ENCODE measurements at regions not wholly inside any gene's neighbourhood (a gene's known extent, or its start where the extent isn't known, plus 50 kb on each side); places are given as distances from the start of the nearest gene placed in this dataset.
"Not testable (repeated sequence)": the region's sequence is repeated elsewhere in the genome, so short reads cannot be mapped to it uniquely, and the experiment has no call there.

DNA sequence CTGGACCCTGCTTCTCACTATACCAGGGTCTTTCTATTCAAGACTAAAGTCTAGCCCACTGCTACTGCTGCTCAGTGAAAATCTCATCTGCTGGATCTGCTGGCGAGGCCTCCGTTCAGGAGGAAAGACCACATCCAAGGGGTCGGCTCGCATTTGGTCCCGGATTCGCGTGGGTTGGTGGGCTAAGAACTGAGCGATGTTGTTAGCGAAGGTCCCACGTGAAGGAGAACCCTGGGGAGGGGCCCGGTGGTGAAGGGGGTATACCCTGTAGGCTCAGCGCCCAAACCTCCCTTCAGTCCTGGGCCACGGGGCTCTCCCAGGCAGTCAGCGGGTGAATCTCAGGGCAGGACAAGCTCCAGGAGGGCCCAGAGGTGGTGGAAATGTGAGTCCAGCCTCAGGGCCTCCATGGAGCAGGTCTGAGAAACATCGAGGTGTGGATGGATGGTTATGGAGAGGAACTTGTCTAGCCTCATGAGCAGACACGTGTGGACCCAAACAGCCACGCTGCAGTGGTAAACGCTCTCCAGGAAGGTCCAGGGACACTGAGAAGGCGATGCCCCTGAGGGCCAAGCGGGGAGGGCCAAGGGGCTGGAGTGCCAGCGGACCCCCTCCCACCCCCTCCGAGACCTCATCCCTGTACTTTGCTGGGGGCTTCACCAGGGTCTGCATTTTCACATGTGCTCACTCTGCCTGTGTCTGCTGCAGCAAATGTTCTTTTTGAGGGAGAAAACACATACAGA lies 152.3 kb downstream of the CTTN start:
- H3K4me3 ChIP-seq (ENCODE audit: low read depth, low read length), result no peak overlapping the region
- peaks cover 8% of the 10 kb centered on the region for H3K4me1 ChIP-seq (ENCODE audit: control insufficient read depth, insufficient read depth, low read length)
- no peaks in the 10 kb centered on the region for H3K36me3 ChIP-seq (ENCODE audit: control insufficient read depth, insufficient read depth, low read length)
- H3K27me3 ChIP-seq (ENCODE audit: control insufficient read depth, insufficient read depth, low read length), result no peaks in the 10 kb centered on the region
- no peak overlapping the region for H3K9ac ChIP-seq (ENCODE audit: low read depth, low read length)
- H3K9me3 ChIP-seq (ENCODE audit: control insufficient read depth, insufficient read depth, low read length), result no peaks in the 10 kb centered on the region

DNA sequence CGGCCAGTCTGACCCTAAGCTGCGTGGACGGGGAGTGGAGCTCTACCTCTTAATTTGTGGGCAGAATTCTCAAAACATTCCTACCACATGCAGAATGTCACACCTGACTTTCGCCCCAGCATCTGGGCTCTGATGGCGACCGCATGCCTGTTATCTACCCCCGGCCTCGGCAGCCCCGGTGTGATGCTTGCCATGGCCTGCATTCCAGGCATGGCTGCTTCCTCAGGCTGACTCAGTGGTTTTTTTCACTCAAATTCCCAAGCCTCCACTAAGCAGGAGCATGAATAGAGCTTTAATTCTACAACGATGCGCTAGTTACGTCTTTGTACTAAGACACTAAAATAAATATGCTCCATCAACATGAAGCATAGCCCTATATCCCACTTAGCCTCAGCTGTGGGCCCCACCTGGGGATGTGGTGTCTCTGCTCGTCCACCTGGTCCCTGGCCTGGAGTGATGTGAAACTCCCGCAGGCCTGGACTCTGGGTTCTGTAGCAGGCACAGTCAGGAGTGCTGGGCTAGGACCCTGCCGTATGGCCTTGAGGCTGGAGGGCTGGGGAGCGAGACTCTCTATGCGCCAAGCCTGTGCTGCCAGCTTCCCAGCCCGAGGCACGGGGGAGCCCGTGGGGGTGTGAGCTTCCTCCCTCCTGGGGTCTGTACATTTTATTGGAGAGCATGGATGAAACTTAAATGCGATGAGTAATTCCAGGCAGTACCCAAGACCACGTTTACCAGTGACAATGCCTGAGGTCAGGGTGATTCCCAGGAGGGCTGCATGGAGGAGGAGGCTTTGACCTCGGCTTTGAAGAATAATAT lies 153.2 kb downstream of the CTTN start:
- Histone ChIP-seq H3K4me1 (ENCODE audit: control insufficient read depth, insufficient read depth, low read length) (peaks cover under 1% of the 10 kb centered on the region), H3K9ac (ENCODE audit: low read depth, low read length) (no peak overlapping the region), H3K36me3 (ENCODE audit: control insufficient read depth, insufficient read depth, low read length) (no peaks in the 10 kb centered on the region), H3K9me3 (ENCODE audit: control insufficient read depth, insufficient read depth, low read length) (no peaks in the 10 kb centered on the region), H3K27me3 (ENCODE audit: control insufficient read depth, insufficient read depth, low read length) (no peaks in the 10 kb centered on the region), H3K4me3 (ENCODE audit: low read depth, low read length) (no peak overlapping the region)

DNA sequence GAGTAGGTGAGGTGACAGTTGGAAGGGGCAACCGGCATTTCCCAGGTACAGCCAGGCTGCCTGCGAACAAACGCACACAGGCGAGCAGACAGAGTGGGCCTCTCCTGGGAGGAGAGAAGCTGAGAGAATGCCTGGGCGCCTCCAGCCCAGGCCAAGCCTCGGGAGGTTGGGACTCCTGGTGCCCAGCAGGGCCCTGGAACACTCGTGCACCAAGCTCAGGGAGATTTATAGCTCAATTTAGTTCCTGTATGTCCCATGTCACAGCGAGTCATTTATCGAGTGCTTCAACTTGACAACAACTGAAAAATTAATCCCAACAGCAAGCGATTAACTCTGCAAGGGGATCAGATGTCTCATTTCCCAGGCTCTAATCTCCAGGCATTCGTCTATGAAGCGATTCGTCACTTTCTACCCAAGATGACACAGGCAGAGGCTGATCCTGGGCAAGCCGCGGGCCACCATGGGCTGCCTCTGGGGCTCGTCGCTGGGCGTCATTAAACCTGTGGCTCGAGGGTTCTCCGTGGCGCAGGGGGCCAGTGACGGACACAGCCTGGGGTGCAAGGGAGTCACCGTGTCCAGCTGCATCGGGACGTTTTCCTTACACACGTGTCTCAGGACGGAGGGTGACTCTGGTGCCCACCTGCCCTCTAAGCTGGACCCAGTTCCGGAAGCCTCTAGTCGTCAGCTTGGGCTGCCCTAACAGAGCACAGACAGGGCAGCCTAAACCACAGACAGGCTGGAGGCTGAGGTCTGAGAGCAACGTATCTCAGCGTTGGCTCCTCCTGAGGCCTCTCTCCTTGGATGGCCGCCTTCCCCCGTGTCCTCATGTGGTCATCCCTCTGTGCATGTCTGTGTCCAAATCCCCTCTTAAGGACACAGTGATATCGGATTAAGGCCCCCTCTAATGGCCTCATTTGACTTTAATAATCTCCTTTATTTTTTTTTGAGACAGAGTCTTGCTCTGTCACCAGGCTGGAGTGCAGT lies 154.1 kb downstream of the CTTN start:
- Histone ChIP-seq H3K4me3 (ENCODE audit: low read depth, low read length) (no peak overlapping the region), H3K27me3 (ENCODE audit: control insufficient read depth, insufficient read depth, low read length) (no peaks in the 10 kb centered on the region), H3K36me3 (ENCODE audit: control insufficient read depth, insufficient read depth, low read length) (no peaks in the 10 kb centered on the region), H3K9me3 (ENCODE audit: control insufficient read depth, insufficient read depth, low read length) (no peaks in the 10 kb centered on the region), H3K4me1 (ENCODE audit: control insufficient read depth, insufficient read depth, low read length) (no peaks in the 10 kb centered on the region), H3K9ac (ENCODE audit: low read depth, low read length) (no peak overlapping the region)

DNA sequence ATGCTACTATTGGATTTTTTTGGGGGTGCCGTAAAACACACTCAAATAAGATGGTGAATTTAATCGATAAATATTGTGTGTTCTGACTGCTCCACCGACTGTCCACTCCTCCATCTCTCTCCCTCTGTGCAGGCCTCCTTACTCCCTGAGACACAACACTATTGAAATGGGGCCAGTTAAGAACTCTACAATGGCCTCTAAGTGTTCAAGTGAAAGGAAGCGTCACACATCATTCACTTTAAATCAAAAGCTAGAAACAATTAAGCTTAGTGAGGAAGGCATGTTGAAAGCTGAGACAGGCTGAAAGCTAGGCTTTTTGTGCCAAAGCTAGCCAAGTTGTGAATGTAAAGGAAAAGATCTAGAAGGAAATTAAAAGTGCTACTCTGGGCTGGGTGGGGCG lies 156.7 kb downstream of the CTTN start:
- Histone ChIP-seq H3K27me3 (ENCODE audit: control insufficient read depth, insufficient read depth, low read length) (no peaks in the 10 kb centered on the region), H3K36me3 (ENCODE audit: control insufficient read depth, insufficient read depth, low read length) (no peaks in the 10 kb centered on the region), H3K4me1 (ENCODE audit: control insufficient read depth, insufficient read depth, low read length) (no peaks in the 10 kb centered on the region)

DNA sequence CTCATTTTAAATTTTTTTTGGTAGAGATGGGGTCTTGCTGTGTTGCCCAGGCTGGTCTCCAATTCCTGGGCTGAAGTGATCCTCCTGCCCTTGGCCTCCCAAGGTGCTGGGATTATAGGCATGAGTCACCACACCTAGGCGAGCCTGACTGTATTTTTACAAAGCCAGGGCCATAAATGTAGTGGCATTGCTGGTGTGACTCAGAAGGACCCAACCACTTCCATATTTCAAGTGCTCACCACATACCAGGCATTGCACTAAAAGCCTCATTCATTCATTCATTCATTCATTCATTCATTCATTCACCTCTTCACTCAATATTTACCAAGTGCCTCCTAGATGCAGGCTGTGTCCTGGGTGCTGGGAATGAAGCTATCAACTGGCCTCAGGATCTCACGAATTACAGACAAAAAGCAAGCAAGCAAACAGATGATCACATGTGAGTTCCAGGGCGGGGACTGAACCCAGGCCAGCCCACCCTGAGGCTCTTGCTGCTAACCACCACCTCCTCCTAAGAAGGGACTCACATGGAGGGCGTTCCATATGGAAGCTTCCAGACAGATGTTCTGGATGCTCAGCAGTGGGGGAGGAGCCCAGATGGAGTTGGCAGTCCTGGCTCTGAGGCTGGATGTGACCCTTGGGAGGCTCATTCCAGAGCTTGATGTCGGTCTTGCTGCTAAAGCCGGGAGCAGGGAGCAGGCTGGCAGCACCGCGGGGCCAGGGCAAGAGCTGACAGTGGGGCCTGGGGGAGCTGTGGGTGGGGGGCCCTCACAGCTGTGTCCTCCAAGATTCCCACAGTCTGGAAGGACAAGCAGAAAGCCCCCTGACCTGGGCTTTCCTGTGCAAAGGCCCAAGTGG lies 158.8 kb downstream of the CTTN start:
- Histone ChIP-seq H3K27me3 (ENCODE audit: control insufficient read depth, insufficient read depth, low read length) (no peaks in the 10 kb centered on the region), H3K9me3 (ENCODE audit: control insufficient read depth, insufficient read depth, low read length) (no peaks in the 10 kb centered on the region), H3K4me1 (ENCODE audit: control insufficient read depth, insufficient read depth, low read length) (no peaks in the 10 kb centered on the region), H3K36me3 (ENCODE audit: control insufficient read depth, insufficient read depth, low read length) (no peaks in the 10 kb centered on the region), H3K4me3 (ENCODE audit: low read depth, low read length) (no peak overlapping the region), H3K9ac (ENCODE audit: low read depth, low read length) (no peak overlapping the region)

More for the DNA sequence above, 156.7 kb downstream of the CTTN start:
- Histone ChIP-seq H3K9ac (ENCODE audit: low read depth, low read length) (no peak overlapping the region), H3K9me3 (ENCODE audit: control insufficient read depth, insufficient read depth, low read length) (no peaks in the 10 kb centered on the region), H3K4me3 (ENCODE audit: low read depth, low read length) (no peak overlapping the region)

DNA sequence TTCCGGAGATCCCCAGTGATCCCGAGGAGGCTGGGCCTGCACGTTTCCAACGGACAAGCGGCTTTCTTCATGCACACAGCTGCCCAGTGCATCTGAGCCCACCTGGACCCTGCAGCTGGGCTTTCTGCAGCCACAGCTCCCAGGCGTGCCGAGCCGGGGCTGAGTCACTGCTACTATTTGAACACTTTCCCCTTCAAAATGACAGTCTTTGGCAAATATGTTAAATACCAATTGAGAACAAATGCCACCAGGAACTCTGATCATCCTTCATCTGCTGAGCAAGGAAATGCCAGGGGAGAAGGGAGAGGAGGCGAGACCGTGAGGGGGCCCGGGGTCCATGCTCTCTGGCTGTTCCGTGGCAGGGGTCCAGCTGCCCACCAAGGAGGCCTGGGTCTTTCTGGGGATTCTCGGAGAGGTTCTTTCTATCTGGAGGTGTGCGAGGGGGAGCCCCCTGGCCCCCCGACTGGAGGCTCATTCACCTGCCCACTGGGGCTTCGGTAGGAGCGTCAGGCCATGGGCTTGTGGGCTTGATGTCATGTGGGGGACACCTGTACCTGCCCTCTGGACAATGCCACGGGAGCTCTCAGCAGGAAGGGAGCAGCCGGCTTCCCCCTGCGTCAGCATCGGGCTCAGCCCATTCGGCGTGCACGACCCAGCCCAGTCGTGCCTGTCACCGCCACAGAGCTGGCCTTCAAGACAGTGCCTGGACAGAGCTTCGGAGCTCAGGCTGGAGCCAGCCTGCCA lies 159.6 kb downstream of the CTTN start:
- Histone ChIP-seq H3K9me3 (ENCODE audit: control insufficient read depth, insufficient read depth, low read length) (no peaks in the 10 kb centered on the region), H3K4me1 (ENCODE audit: control insufficient read depth, insufficient read depth, low read length) (no peaks in the 10 kb centered on the region), H3K4me3 (ENCODE audit: low read depth, low read length) (no peak overlapping the region), H3K9ac (ENCODE audit: low read depth, low read length) (no peak overlapping the region), H3K36me3 (ENCODE audit: control insufficient read depth, insufficient read depth, low read length) (no peaks in the 10 kb centered on the region), H3K27me3 (ENCODE audit: control insufficient read depth, insufficient read depth, low read length) (no peaks in the 10 kb centered on the region)

DNA sequence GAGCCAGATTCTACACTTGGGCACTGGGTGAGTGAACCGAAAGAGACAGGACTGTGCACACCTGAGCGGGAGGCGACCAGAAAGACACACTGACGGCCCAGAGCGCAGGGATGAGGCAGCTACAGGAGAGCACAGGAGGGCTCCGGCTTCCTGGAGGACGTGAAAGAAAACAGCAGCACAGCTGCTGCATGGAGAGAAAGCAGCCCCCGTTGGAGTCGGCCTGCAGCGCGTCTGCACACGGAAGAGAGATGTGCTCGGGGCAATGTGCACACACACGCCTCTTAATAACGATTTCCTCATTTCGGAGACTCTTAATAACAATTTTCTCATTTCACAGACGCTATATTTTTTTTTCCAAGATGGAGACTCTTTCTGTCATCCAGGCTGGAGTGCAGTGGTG lies 160.4 kb downstream of the CTTN start:
- no peaks in the 10 kb centered on the region for H3K36me3 ChIP-seq (ENCODE audit: control insufficient read depth, insufficient read depth, low read length)
- no peak overlapping the region for H3K9ac ChIP-seq (ENCODE audit: low read depth, low read length)
- no peaks in the 10 kb centered on the region for H3K4me1 ChIP-seq (ENCODE audit: control insufficient read depth, insufficient read depth, low read length)
- H3K27me3 ChIP-seq (ENCODE audit: control insufficient read depth, insufficient read depth, low read length), result no peaks in the 10 kb centered on the region
- no peak overlapping the region for H3K4me3 ChIP-seq (ENCODE audit: low read depth, low read length)
- H3K9me3 ChIP-seq (ENCODE audit: control insufficient read depth, insufficient read depth, low read length), result no peaks in the 10 kb centered on the region

DNA sequence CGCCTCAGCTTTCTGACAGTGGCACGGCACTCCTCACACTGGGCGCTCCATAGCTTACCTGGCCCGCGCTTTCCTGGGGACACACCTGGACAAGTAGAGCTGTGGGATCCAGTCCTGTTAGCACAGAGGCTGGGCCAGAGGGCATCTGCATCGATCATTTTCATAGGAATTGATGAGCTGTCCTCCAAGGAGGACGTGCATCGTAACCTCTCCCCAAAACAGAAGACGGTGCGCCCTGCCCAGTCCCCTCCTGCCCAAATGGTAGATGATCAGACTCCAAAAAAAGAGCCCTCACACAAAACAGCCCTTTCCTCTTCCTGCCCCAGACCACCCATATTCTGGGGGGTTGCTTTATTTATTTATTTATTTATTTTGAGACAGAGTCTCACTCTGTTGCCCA lies 161.2 kb downstream of the CTTN start:
- Histone ChIP-seq H3K9ac (ENCODE audit: low read depth, low read length) (no peak overlapping the region), H3K4me3 (ENCODE audit: low read depth, low read length) (no peak overlapping the region), H3K4me1 (ENCODE audit: control insufficient read depth, insufficient read depth, low read length) (no peaks in the 10 kb centered on the region), H3K9me3 (ENCODE audit: control insufficient read depth, insufficient read depth, low read length) (no peaks in the 10 kb centered on the region), H3K36me3 (ENCODE audit: control insufficient read depth, insufficient read depth, low read length) (no peaks in the 10 kb centered on the region), H3K27me3 (ENCODE audit: control insufficient read depth, insufficient read depth, low read length) (no peaks in the 10 kb centered on the region)

DNA sequence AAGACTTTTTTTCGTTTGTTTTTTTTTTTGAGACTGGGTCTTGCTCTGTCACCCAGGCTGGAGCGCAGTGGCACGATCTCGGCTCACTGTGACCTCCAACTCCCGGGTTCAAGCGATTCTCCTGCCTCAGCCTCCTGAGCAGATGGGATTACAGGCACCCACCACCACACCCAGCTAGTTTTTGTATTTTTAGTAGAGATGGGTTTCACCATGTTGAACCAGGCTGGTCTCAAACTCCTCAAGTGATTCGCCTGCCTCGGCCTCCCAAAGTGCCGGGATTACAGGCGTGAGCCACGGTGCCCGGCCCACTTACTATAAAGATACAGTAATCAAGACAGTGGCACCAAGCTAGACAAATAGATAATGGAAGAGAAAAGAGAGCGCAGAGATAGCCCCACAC lies 162.3 kb downstream of the CTTN start:
- H3K9ac ChIP-seq (ENCODE audit: low read depth, low read length); H3K4me1 ChIP-seq (ENCODE audit: control insufficient read depth, insufficient read depth, low read length); H3K4me3 ChIP-seq (ENCODE audit: low read depth, low read length); H3K27me3 ChIP-seq (ENCODE audit: control insufficient read depth, insufficient read depth, low read length); H3K9me3 ChIP-seq (ENCODE audit: control insufficient read depth, insufficient read depth, low read length); H3K36me3 ChIP-seq (ENCODE audit: control insufficient read depth, insufficient read depth, low read length): not testable (repeated sequence)

DNA sequence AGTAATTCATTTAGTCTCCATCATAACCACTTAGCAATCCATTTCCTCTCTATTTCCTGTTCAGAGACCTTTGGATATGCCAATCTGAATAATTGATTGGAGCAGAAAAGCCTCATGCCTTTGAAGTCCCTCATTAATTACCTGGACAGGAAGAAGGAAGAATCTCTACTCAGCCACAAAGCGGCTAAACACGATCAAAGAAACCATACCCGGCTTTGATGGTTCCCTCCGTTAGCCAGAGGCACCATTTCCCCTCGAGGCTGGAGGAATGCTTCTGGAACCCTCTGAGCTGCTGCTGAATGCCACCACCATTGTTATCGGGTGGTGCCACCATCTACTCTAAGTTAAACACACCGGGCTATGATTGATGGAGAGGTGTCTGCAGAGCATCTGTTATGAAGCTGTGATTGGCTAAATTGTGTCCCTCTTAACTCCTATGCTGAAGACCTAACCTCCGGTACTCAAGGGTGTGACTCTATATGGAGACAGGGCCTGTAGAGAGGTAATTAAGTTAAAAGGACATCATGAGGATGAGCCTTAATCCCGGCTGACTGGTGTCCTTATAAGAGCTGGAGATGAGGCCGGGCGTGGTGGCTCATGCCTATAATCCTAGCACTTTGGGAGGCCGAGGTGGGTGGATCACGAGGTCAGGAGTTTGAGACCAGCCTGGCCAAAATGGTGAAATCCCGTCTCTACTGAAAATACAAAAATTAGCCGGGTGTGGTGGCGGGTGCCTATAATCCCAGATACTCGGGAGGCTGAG lies 168.6 kb downstream of the CTTN start:
- H3K27me3 ChIP-seq (ENCODE audit: control insufficient read depth, insufficient read depth, low read length), result no peaks in the 10 kb centered on the region
- H3K9me3 ChIP-seq (ENCODE audit: control insufficient read depth, insufficient read depth, low read length), result no peaks in the 10 kb centered on the region
- H3K36me3 ChIP-seq (ENCODE audit: control insufficient read depth, insufficient read depth, low read length), result no peaks in the 10 kb centered on the region
- H3K4me3 ChIP-seq (ENCODE audit: low read depth, low read length), result no peak overlapping the region
- no peak overlapping the region for H3K9ac ChIP-seq (ENCODE audit: low read depth, low read length)
- no peaks in the 10 kb centered on the region for H3K4me1 ChIP-seq (ENCODE audit: control insufficient read depth, insufficient read depth, low read length)

All from iPS-15b (cell line).